HepG2 (cell line): ENCODE measurements at regions not wholly inside any gene's neighbourhood (a gene's known extent, or its start where the extent isn't known, plus 50 kb on each side); places are given as distances from the start of the nearest gene placed in this dataset.

Experiments
- ATAC-seq: fragments of 200-7000 bp; cut with Tn5 transposase; 3 replicates; pipeline ENCODE4 v1.9.1; 2020; ENCODE audit warnings: mild to moderate bottlenecking, moderate library complexity
- BruUV-seq: library from RNA; stranded (reverse); fragments of 400-500 nt; replicated peaks from 2 replicates; lab custom pipeline; 2021; lab: Mats Ljungman, UMichigan
- CTCF ChIA-PET: fragments of 300-600 bp; formaldehyde crosslinking; extraction: SDS; loops from one replicate; lab custom pipeline; 2021; ENCODE audit warnings: low total read pairs, inconsistent platforms, low intra/inter-chr PET ratio; lab: Yijun Ruan, JAX
- POLR2A ChIA-PET: fragments of 350-600 bp; sonication (Branson Sonifier 250); formaldehyde crosslinking; loops from one replicate; lab custom pipeline; 2020; ENCODE audit warnings: antibody characterized with exemption, inconsistent platforms; lab: Yijun Ruan, JAX
- DNase-seq: peaks from one replicate; pipeline ENCODE4 v3.0.0-alpha.2; 2015; ENCODE audit warnings: low spot score
- FAIRE-seq: peaks from 3 replicates; lab custom pipeline; 2011; peaks lifted over from hg19 to GRCh38; lab: Jason Lieb, UNC
- H2AFZ ChIP-seq: one replicate; pipeline ENCODE4 v1.6.1; 2011; ENCODE audit warnings: low read length, inconsistent platforms
- H3K27ac ChIP-seq: fragments of 300-600 bp; 3 replicates; pipeline ENCODE4 v1.8.0; 2011; ENCODE audit warnings: mixed run types, mild to moderate bottlenecking, mixed read lengths, low read length, inconsistent platforms; ENCODE audit not compliant: insufficient read depth; ENCODE audit errors: extremely low read length
- H3K27me3 ChIP-seq, 2 experiments: fragments of 200-600 bp in 1 of 2; 2 replicates in 1 of 2; 3 replicates in 1 of 2; pipeline versions ENCODE4 v1.6.0 to v1.8.0; 2011; ENCODE audit warnings: low read length in 2 of 2, mild to moderate bottlenecking in 2 of 2, moderate library complexity in 2 of 2, inconsistent platforms in 1 of 2; ENCODE audit not compliant: insufficient read depth in 2 of 2, control insufficient read depth in 1 of 2
- H3K36me3 ChIP-seq, 2 experiments: fragments of 200-600 bp in 1 of 2; replicated peaks in 1 of 2; 2 replicates in 1 of 2; 3 replicates in 1 of 2; pipeline versions ENCODE4 v1.5.1 to v1.8.0; 2011; ENCODE audit warnings: low read length in 2 of 2, inconsistent platforms in 1 of 2; ENCODE audit not compliant: insufficient read depth in 2 of 2, control insufficient read depth in 1 of 2
- H3K4me1 ChIP-seq: 2 replicates; pipeline ENCODE4 v1.5.1; 2012; ENCODE audit warnings: low read length, inconsistent platforms; ENCODE audit not compliant: insufficient read depth
- H3K4me2 ChIP-seq: 2 replicates; pipeline ENCODE4 v1.6.0; 2011; ENCODE audit warnings: low read depth, low read length, inconsistent platforms
- H3K4me3 ChIP-seq, 3 experiments: fragments of 200-600 bp in 1 of 3; sonication (generic), shearing (Covaris generic) in 1 of 3; replicated peaks in 1 of 3; 2 replicates each; pipeline ENCODE4 v1.5.1; 2011 to 2016; ENCODE audit warnings: low read length in 3 of 3, inconsistent platforms in 2 of 3, low read depth in 2 of 3, mild to moderate bottlenecking in 2 of 3, control low read depth in 1 of 3, mixed read lengths in 1 of 3; ENCODE audit not compliant: insufficient read depth in 1 of 3
- H3K79me2 ChIP-seq: one replicate; pipeline ENCODE4 v1.6.1; 2011; ENCODE audit warnings: low read length, inconsistent platforms; ENCODE audit not compliant: insufficient read depth
- H3K9ac ChIP-seq: 2 replicates; pipeline ENCODE4 v1.6.0; 2011; ENCODE audit warnings: mild to moderate bottlenecking, low read depth, low read length, inconsistent platforms; ENCODE audit not compliant: insufficient read depth
- H3K9me3 ChIP-seq: 2 replicates; pipeline ENCODE4 v1.5.1; 2012; ENCODE audit warnings: mild to moderate bottlenecking, low read length
- H4K20me1 ChIP-seq: 2 replicates; pipeline ENCODE4 v1.6.0; 2011; ENCODE audit warnings: inconsistent platforms, mild to moderate bottlenecking, low read length, moderate library complexity; ENCODE audit not compliant: insufficient read depth
- BRD4 ChIP-seq: sonication (generic); formaldehyde crosslinking; IDR thresholded peaks from 2 replicates; pipeline ENCODE4 v1.4.0; 2020; ENCODE audit warnings: missing genetic modification reagents
- CCDC6 ChIP-seq: sonication (generic); formaldehyde crosslinking; IDR thresholded peaks from 2 replicates; pipeline ENCODE4 v1.8.1; 2022; ENCODE audit warnings: mild to moderate bottlenecking, missing genetic modification reagents, moderate library complexity
- FIP1L1 ChIP-seq: fragments of 200-400 bp; formaldehyde crosslinking; IDR thresholded peaks from 2 replicates; pipeline ENCODE4 v1.6.1; 2018; ENCODE audit warnings: low read depth, mild to moderate bottlenecking, low read length, moderate library complexity, borderline replicate concordance; ENCODE audit not compliant: insufficient read depth
- HOXA5 ChIP-seq: sonication (generic); formaldehyde crosslinking; IDR thresholded peaks from 2 replicates; pipeline ENCODE4 v1.4.0; 2020; ENCODE audit warnings: missing genetic modification reagents
- IRX3 ChIP-seq: sonication (generic); formaldehyde crosslinking; IDR thresholded peaks from 2 replicates; pipeline ENCODE4 v1.8.1; 2023; ENCODE audit warnings: mild to moderate bottlenecking, low read depth, missing genetic modification reagents, borderline replicate concordance
- KDM5B ChIP-seq: sonication (generic); formaldehyde crosslinking; IDR thresholded peaks from 2 replicates; pipeline ENCODE4 v1.4.0; 2020; ENCODE audit warnings: missing genetic modification reagents, mild to moderate bottlenecking, borderline replicate concordance
- MIXL1 ChIP-seq: IDR thresholded peaks from 2 replicates; pipeline ENCODE4 v1.6.1; 2016
- NONO ChIP-seq, 2 experiments: fragments of 450-650 bp in 1 of 2; sonication (generic) in 1 of 2; formaldehyde crosslinking in 1 of 2; IDR thresholded peaks in 1 of 2; conservative IDR thresholded peaks in 1 of 2; 2 replicates each; pipeline versions ENCODE4 v1.6.1 to v1.8.0; 2017 to 2022; ENCODE audit warnings: mild to moderate bottlenecking in 1 of 2, missing genetic modification reagents in 1 of 2, moderate library complexity in 1 of 2
- PCBP1 ChIP-seq: fragments of 200-400 bp; formaldehyde crosslinking; IDR thresholded peaks from 2 replicates; pipeline ENCODE4 v1.6.1; 2017; ENCODE audit warnings: mild to moderate bottlenecking, low read depth, low read length, borderline replicate concordance
- PCBP2 ChIP-seq: fragments of 200-400 bp; formaldehyde crosslinking; optimal IDR thresholded peaks from 2 replicates; pipeline ENCODE3; 2018; ENCODE audit warnings: low read length, low read depth; ENCODE audit not compliant: poor library complexity, severe bottlenecking
- POLR2AphosphoS2 ChIP-seq: IDR thresholded peaks from 2 replicates; pipeline ENCODE4 v1.6.1; 2011; ENCODE audit warnings: low read depth, low read length, improper control_type of control experiment
- RAD21 ChIP-seq: fragments of 450-650 bp; formaldehyde crosslinking; IDR thresholded peaks from 2 replicates; pipeline ENCODE4 v1.5.0; 2020; ENCODE audit warnings: mild to moderate bottlenecking
- TBP ChIP-seq: sonication (generic); formaldehyde crosslinking; IDR thresholded peaks from 2 replicates; pipeline ENCODE4 v1.5.0; 2020; ENCODE audit warnings: missing genetic modification reagents
- TCF7 ChIP-seq: sonication (generic); IDR thresholded peaks from 2 replicates; pipeline ENCODE4 v1.6.1; 2016; ENCODE audit warnings: antibody characterized with exemption, low read depth
- ZNF337 ChIP-seq: sonication (generic); formaldehyde crosslinking; IDR thresholded peaks from 2 replicates; pipeline ENCODE4 v1.5.1; 2020; ENCODE audit warnings: missing genetic modification reagents, low read depth, mild to moderate bottlenecking, borderline replicate concordance
- ZNF564 ChIP-seq: sonication (generic); formaldehyde crosslinking; IDR thresholded peaks from 2 replicates; pipeline ENCODE4 v1.8.1; 2023; ENCODE audit warnings: mild to moderate bottlenecking, missing genetic modification reagents
- ZNF75D ChIP-seq: sonication (generic); formaldehyde crosslinking; IDR thresholded peaks from 2 replicates; pipeline ENCODE4 v1.8.1; 2023; ENCODE audit warnings: missing genetic modification reagents, mild to moderate bottlenecking, borderline replicate concordance
- WGBS: methylation state at CpG from one replicate; pipeline ENCODE4 v1.1.6; 2017; ENCODE audit warnings: low lambda C conversion rate; 5-methylcytosine and 5-hydroxymethylcytosine counted together
- in situ Hi-C: cut with HindIII; loops from 2 replicates; pipeline ENCODE4 v1.10.0; 2017; ENCODE audit warnings: low pct_unique_long_range_greater_than_20kb; ENCODE audit not compliant: extremely low pct_ligation_motif_present
- intact Hi-C: fragments of 100-400 bp; cut with micrococcal nuclease; formaldehyde crosslinking; loops from one replicate; pipeline ENCODE4 v1.10.0; 2022; ENCODE audit not compliant: unreplicated experiment

DNA sequence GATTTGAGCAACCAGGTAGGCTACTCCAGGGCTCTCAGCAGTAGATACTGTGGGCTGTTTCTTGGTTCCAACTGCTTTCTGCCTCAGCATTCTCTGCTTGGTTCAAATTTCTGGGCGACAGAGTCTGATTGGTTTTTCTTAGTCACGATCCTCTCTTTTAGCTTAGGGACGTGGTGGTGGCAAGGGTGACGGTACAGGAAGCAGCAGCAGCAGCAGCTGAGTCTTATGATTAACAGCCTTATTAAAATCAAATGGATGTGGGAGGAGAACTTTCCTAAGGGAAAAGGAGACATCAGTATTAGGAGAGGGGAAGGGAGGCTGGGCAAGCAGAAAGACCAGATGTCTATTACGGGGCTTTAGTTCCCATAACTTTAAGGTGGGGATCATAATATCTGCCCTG lies 156.5 kb upstream of the PLPP4 start:
- Histone ChIP-seq H3K9me3 (peaks cover 5% of the 10 kb centered on the region), H3K4me2 (no peak overlapping the region), H2AFZ (no peak overlapping the region), H3K27ac (no peak overlapping the region), H3K4me1 (no peaks in the 10 kb centered on the region), H3K9ac (no peak overlapping the region), H3K79me2 (no peaks in the 10 kb centered on the region), H3K27me3 (no peaks in the 10 kb centered on the region), H3K36me3 (no peaks in the 10 kb centered on the region), H3K4me3 (no peak overlapping the region), H4K20me1 (no peaks in the 10 kb centered on the region)
- DNase-seq (no peak), FAIRE-seq (no peak), ATAC-seq (no peak)
- ChIA-PET POLR2A (no interaction called here), CTCF (no interaction called here)
- WGBS = 2% methylated on average over 5 of the region's 5 CpGs
- BruUV-seq = no TSS peak
- intact Hi-C loops (no loop called here), in situ Hi-C loops (no loop called here)
- TF ChIP-seq POLR2AphosphoS2 = no peak
- no peak for TF ChIP-seq KDM5B (CRISPR knock-in tag)
- TF ChIP-seq MIXL1 (CRISPR knock-in tag) = no peak
- no peak for TF ChIP-seq CCDC6 (CRISPR knock-in tag)
- no peak for TF ChIP-seq FIP1L1
- no peak for TF ChIP-seq NONO (IDR thresholded peaks at IDR 0.05)
- no peak for TF ChIP-seq NONO (CRISPR knock-in tag; conservative IDR thresholded peaks at IDR 0.05)
- TF ChIP-seq PCBP2 = no peak
- no peak for TF ChIP-seq TCF7
- no peak for TF ChIP-seq ZNF564 (CRISPR knock-in tag)
- no peak for TF ChIP-seq HOXA5 (CRISPR knock-in tag)
- TF ChIP-seq RAD21 (CRISPR knock-in tag) = no peak
- TF ChIP-seq TBP (CRISPR knock-in tag) = no peak
- no peak for TF ChIP-seq PCBP1
- no peak for TF ChIP-seq ZNF337 (CRISPR knock-in tag)
- TF ChIP-seq BRD4 (CRISPR knock-in tag) = no peak
- TF ChIP-seq IRX3 (CRISPR knock-in tag) = no peak
- no peak for TF ChIP-seq ZNF75D (CRISPR knock-in tag)
